B cell (primary cell): ENCODE measurements at regions not wholly inside any gene's neighbourhood (a gene's known extent, or its start where the extent isn't known, plus 50 kb on each side); places are given as distances from the start of the nearest gene placed in this dataset.

Experiments
- ATAC-seq: fragments of 200-7000 bp; cut with Tn5 transposase; one replicate; pipeline ENCODE4 v1.10.0; 2021; ENCODE audit warnings: low read depth, mild to moderate bottlenecking, moderate number of reproducible peaks, moderate library complexity
- CTCF ChIA-PET: fragments of 350-600 bp; sonication (Branson Sonifier 250); formaldehyde crosslinking; loops from one replicate; lab custom pipeline; 2021; ENCODE audit warnings: antibody characterized with exemption, inconsistent platforms; lab: Charles Lee
- POLR2A ChIA-PET: fragments of 350-600 bp; sonication (Branson Sonifier 250); formaldehyde crosslinking; loops from one replicate; lab custom pipeline; 2021; ENCODE audit warnings: antibody characterized with exemption; lab: Charles Lee
- DNase-seq: peaks from one replicate; pipeline ENCODE4 v3.0.0; 2013
- H2AFZ ChIP-seq: 2 replicates; pipeline ENCODE4 v1.6.1; 2012; ENCODE audit warnings: mild to moderate bottlenecking, low read depth, low read length; ENCODE audit not compliant: insufficient read depth, poor library complexity, severe bottlenecking
- H3K27ac ChIP-seq, 2 donors: 1 replicate in 1 of 2; 2 replicates in 1 of 2; pipeline ENCODE4 v1.5.1; 2012 to 2013; ENCODE audit warnings: low read length in 2 of 2, mild to moderate bottlenecking in 2 of 2, moderate library complexity in 1 of 2
- H3K27me3 ChIP-seq, 4 experiments: fragments of 200-600 bp in 1 of 4; sonication (generic) in 1 of 4; replicated peaks in 1 of 4; 1 replicate in 2 of 4; 2 replicates in 2 of 4; pipeline versions ENCODE4 v1.6.1 to v1.7.0; 2013 to 2016; ENCODE audit warnings: low read length in 3 of 4, mild to moderate bottlenecking in 2 of 4, mixed read lengths in 1 of 4, moderate library complexity in 1 of 4; ENCODE audit not compliant: insufficient read depth in 4 of 4, control insufficient read depth in 3 of 4; ENCODE audit errors: control extremely low read depth in 1 of 4
- H3K36me3 ChIP-seq, 2 experiments: replicated peaks in 1 of 2; 1 replicate in 1 of 2; 2 replicates in 1 of 2; pipeline versions ENCODE4 v1.6.1 to v1.7.1; 2013; ENCODE audit warnings: low read length in 1 of 2; ENCODE audit not compliant: insufficient read depth in 2 of 2, control insufficient read depth in 1 of 2; ENCODE audit errors: control extremely low read depth in 1 of 2, extremely low read depth in 1 of 2
- H3K4me1 ChIP-seq, 2 donors: fragments of 200-600 bp in 1 of 2; sonication (generic) in 1 of 2; 1 replicate in 1 of 2; 2 replicates in 1 of 2; pipeline versions ENCODE4 v1.5.1 to v1.6.1; 2013 to 2017; ENCODE audit warnings: low read length in 2 of 2; ENCODE audit not compliant: control insufficient read depth in 2 of 2, insufficient read depth in 2 of 2
- H3K4me2 ChIP-seq: replicated peaks from 2 replicates; pipeline ENCODE3; 2012; ENCODE audit warnings: mild to moderate bottlenecking, low read depth, low read length; ENCODE audit not compliant: poor library complexity, severe bottlenecking
- H3K4me3 ChIP-seq, 5 experiments: fragments of 200-600 bp in 1 of 5; sonication (generic) in 1 of 5; 1 replicate in 3 of 5; 2 replicates in 2 of 5; pipeline versions ENCODE4 v1.5.1 to v1.7.0; 2011 to 2016; ENCODE audit warnings: low read length in 4 of 5, mild to moderate bottlenecking in 4 of 5, low read depth in 2 of 5, control low read depth in 1 of 5, moderate library complexity in 1 of 5; ENCODE audit not compliant: insufficient read depth in 1 of 5; ENCODE audit errors: control extremely low read depth in 1 of 5, extremely low read depth in 1 of 5
- H3K79me2 ChIP-seq: fragments of 200-600 bp; sonication (generic); one replicate; pipeline ENCODE4 v1.6.0; 2016; ENCODE audit warnings: low read length; ENCODE audit not compliant: control insufficient read depth, insufficient read depth
- H3K9ac ChIP-seq: fragments of 200-600 bp; sonication (generic); 2 replicates; pipeline ENCODE4 v1.6.1; 2017; ENCODE audit warnings: mild to moderate bottlenecking, low read length, moderate library complexity
- H3K9me3 ChIP-seq, 3 donors: one replicate each; pipeline versions ENCODE4 v1.6.1 to v1.7.1; 2013; ENCODE audit warnings: low read length in 2 of 3; ENCODE audit not compliant: control insufficient read depth in 2 of 3, insufficient read depth in 1 of 3; ENCODE audit errors: control extremely low read depth in 1 of 3
- H4K20me1 ChIP-seq: 2 replicates; pipeline ENCODE4 v1.6.0; 2012; ENCODE audit warnings: mild to moderate bottlenecking, low read length; ENCODE audit not compliant: insufficient read depth, control insufficient read depth, poor library complexity, severe bottlenecking
- H3K27ac Mint-ChIP-seq: one replicate; pipeline ENCODE4 v1.8.0; 2021; ENCODE audit warnings: mixed read lengths
- H3K27me3 Mint-ChIP-seq: one replicate; pipeline ENCODE4 v1.8.0; 2021; ENCODE audit warnings: mixed read lengths
- H3K4me1 Mint-ChIP-seq: one replicate; pipeline ENCODE4 v1.8.0; 2021; ENCODE audit warnings: mixed read lengths
- H3K4me3 Mint-ChIP-seq: one replicate; pipeline ENCODE4 v1.8.0; 2021; ENCODE audit warnings: mixed read lengths
- H3K9me3 Mint-ChIP-seq: one replicate; pipeline ENCODE4 v1.8.0; 2022; ENCODE audit warnings: mixed read lengths; ENCODE audit not compliant: insufficient read depth
- EZH2 ChIP-seq: IDR thresholded peaks from 2 replicates; pipeline ENCODE4 v1.6.1; 2012; ENCODE audit warnings: borderline replicate concordance, low read depth, mild to moderate bottlenecking, moderate library complexity, low read length; ENCODE audit not compliant: insufficient read depth, poor library complexity, severe bottlenecking
- WGBS: methylation state at CpG from one replicate; pipeline ENCODE4 v1.1.5; 2013; ENCODE audit warnings: missing lambda C conversion rate; ENCODE audit not compliant: insufficient coverage; 5-methylcytosine and 5-hydroxymethylcytosine counted together
- intact Hi-C: fragments of 100-400 bp; cut with micrococcal nuclease; formaldehyde crosslinking; loops from one replicate; pipeline ENCODE4 v1.10.0; 2022
- TF ChIP-seq, protein P1 (sequence below): fragments of 200-600 bp; IDR thresholded peaks from one replicate; pipeline ENCODE4 v1.8.0; 2022; ENCODE audit warnings: antibody characterized with exemption, mild to moderate bottlenecking

DNA sequence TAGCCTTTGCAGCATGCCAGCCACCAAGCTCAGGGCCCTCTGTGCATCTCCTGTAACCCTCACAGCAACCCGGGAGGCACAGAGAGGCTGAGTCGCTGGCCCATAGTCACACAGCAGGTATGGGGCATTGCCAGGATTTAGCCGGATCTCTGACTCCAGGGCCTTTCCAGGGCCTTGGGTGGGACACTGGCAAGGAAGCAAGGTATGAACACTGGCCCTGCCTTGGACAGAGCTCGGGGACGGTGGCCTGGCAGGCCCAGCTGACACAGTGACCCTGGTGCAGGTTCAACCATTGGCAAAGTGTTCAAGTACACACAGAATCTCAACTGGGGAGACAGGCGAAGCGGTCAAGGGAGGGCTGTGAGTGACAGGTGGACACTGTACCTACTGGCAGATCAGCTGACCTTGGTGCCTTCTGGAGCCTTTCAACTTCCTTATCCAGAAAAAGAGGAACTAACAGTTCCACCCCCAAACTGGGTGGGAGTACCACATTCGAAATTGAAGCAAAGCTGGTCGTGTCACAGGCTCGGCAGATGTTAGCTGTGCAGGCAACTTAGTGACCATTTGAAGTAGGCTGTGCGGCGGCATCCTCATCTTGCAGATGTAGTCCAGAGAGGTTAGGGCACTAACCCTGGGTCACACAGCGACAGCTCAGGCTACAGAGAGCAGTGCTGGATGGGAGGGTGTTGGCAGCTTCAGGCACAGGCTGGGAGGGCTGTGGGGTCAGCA, 287.4 kb downstream of the SEC14L1 start:
- ChIA-PET CTCF (interaction anchor here (1.0 to 27.0 kb wide), 16 partner anchors 11 to 585 kb away, joined by 3 to 699 read pairs (median 20); no protein-coding TSS in a partner anchor), POLR2A (interaction anchor here (0.8 to 5.3 kb wide), 13 partner anchors 12 to 97 kb away, joined by 3 to 48 read pairs (median 12); no protein-coding TSS in a partner anchor)
- peak overlapping the region; percentile 81 for H3K4me3 Mint-ChIP-seq
- H3K79me2 ChIP-seq, result peaks cover 50% of the 10 kb centered on the region
- no peaks in the 10 kb centered on the region for H3K9me3 ChIP-seq
- H3K4me1 ChIP-seq, result peaks cover 84 to 85% of the 10 kb centered on the region in 2 donors
- no peak overlapping the region for H2AFZ ChIP-seq
- peak overlapping the region; percentile 35 for H3K9ac ChIP-seq
- DNase-seq (peak; percentile 80), ATAC-seq (peak; percentile 61)
- no peaks in the 10 kb centered on the region for H3K9me3 Mint-ChIP-seq
- intact Hi-C loops, result loop anchor here (2.0 kb wide), 1 partner anchor 97 kb away; no protein-coding TSS in a partner anchor
- 43% methylated on average over 13 of the region's 13 CpGs for WGBS
- no peaks in the 10 kb centered on the region for H3K27me3 ChIP-seq
- TF ChIP-seq, protein P1, sequence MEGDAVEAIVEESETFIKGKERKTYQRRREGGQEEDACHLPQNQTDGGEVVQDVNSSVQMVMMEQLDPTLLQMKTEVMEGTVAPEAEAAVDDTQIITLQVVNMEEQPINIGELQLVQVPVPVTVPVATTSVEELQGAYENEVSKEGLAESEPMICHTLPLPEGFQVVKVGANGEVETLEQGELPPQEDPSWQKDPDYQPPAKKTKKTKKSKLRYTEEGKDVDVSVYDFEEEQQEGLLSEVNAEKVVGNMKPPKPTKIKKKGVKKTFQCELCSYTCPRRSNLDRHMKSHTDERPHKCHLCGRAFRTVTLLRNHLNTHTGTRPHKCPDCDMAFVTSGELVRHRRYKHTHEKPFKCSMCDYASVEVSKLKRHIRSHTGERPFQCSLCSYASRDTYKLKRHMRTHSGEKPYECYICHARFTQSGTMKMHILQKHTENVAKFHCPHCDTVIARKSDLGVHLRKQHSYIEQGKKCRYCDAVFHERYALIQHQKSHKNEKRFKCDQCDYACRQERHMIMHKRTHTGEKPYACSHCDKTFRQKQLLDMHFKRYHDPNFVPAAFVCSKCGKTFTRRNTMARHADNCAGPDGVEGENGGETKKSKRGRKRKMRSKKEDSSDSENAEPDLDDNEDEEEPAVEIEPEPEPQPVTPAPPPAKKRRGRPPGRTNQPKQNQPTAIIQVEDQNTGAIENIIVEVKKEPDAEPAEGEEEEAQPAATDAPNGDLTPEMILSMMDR, result no peak
- TF ChIP-seq EZH2, result no peak
- peaks cover 74% of the 10 kb centered on the region for H3K4me1 Mint-ChIP-seq
- H3K4me3 ChIP-seq, result no peak overlapping the region
- no peaks in the 10 kb centered on the region for H3K27me3 Mint-ChIP-seq
- no peaks in the 10 kb centered on the region for H4K20me1 ChIP-seq
- H3K27ac Mint-ChIP-seq, result peak overlapping the region; percentile 85
- H3K4me2 ChIP-seq, result peak overlapping the region; percentile 65
- no peaks in the 10 kb centered on the region for H3K36me3 ChIP-seq
- H3K27ac ChIP-seq, result peak overlapping the region; percentile 43 to 45
